GM12878 (cell line): ENCODE measurements at regions not wholly inside any gene's neighbourhood (a gene's known extent, or its start where the extent isn't known, plus 50 kb on each side); places are given as distances from the start of the nearest gene placed in this dataset.

Experiments used
- ATAC-seq: fragments of 200-7000 bp; cut with Tn5 transposase; 3 replicates; pipeline ENCODE4 v1.9.1; 2020; ENCODE audit warnings: mild to moderate bottlenecking, moderate library complexity
- BruUV-seq: library from RNA; stranded (reverse); fragments of 400-500 nt; replicated peaks from 2 replicates; lab custom pipeline; 2021; lab: Mats Ljungman, UMichigan
- CTCF ChIA-PET: fragments of 300-600 bp; sonication (Branson Sonifier 250); formaldehyde crosslinking; extraction: SDS; loops from one replicate; lab custom pipeline; 2021; ENCODE audit warnings: inconsistent platforms; lab: Yijun Ruan, JAX
- POLR2A ChIA-PET: fragments of 350-600 bp; formaldehyde crosslinking; extraction: SDS; loops from one replicate; lab custom pipeline; 2021; ENCODE audit warnings: inconsistent platforms; lab: Charles Lee
- RAD21 ChIA-PET: fragments of 300-600 bp; sonication (Branson Sonifier 250); formaldehyde crosslinking; loops from one replicate; lab custom pipeline; 2023; ENCODE audit warnings: antibody characterized with exemption; ENCODE audit not compliant: unreplicated experiment; lab: Charles Lee
- SMC1A ChIA-PET: fragments of 300-600 bp; sonication (Branson Sonifier 250); formaldehyde crosslinking; loops from one replicate; lab custom pipeline; 2023; ENCODE audit not compliant: unreplicated experiment, uncharacterized antibody; lab: Charles Lee
- DNase-seq: peaks from one replicate; pipeline ENCODE4 v3.0.0-alpha.2; 2011; ENCODE audit warnings: low read depth, low spot score
- FAIRE-seq: peaks from 3 replicates; lab custom pipeline; 2011; peaks lifted over from hg19 to GRCh38; lab: Jason Lieb, UNC
- H2AFZ ChIP-seq: 2 replicates; pipeline ENCODE4 v1.6.0; 2011; ENCODE audit warnings: low read depth, low read length, control low read depth; ENCODE audit not compliant: control insufficient read depth
- H3K27ac ChIP-seq: 2 replicates; pipeline ENCODE4 v1.5.1; 2011; ENCODE audit warnings: control low read depth; ENCODE audit not compliant: control insufficient read depth, insufficient read depth
- H3K27me3 ChIP-seq, 2 experiments: replicated peaks in 1 of 2; 2 replicates each; pipeline versions ENCODE4 v1.6.0 to v1.6.1; 2011; ENCODE audit warnings: low read length in 1 of 2; ENCODE audit not compliant: control insufficient read depth in 2 of 2, insufficient read depth in 2 of 2
- H3K36me3 ChIP-seq, 2 experiments: 2 replicates each; pipeline ENCODE4 v1.5.1; 2011; ENCODE audit warnings: low read length in 1 of 2; ENCODE audit not compliant: control insufficient read depth in 2 of 2, insufficient read depth in 2 of 2
- H3K4me1 ChIP-seq: 2 replicates; pipeline ENCODE4 v1.6.1; 2011; ENCODE audit warnings: mild to moderate bottlenecking, low read length, moderate library complexity, mixed read lengths; ENCODE audit not compliant: control insufficient read depth, insufficient read depth
- H3K4me2 ChIP-seq: 2 replicates; pipeline ENCODE4 v1.6.0; 2011; ENCODE audit warnings: control low read depth; ENCODE audit not compliant: control insufficient read depth, insufficient read depth
- H3K4me3 ChIP-seq: fragments of 200-600 bp; sonication (generic); 2 replicates; pipeline ENCODE4 v1.5.1; 2016
- H3K79me2 ChIP-seq: 2 replicates; pipeline ENCODE4 v1.6.0; 2011; ENCODE audit warnings: low read length; ENCODE audit not compliant: control insufficient read depth, insufficient read depth
- H3K9ac ChIP-seq: 2 replicates; pipeline ENCODE4 v1.8.0; 2011; ENCODE audit warnings: low read length, control low read depth, mixed read lengths; ENCODE audit not compliant: control insufficient read depth, insufficient read depth
- H3K9me3 ChIP-seq: replicated peaks from 3 replicates; pipeline ENCODE4 v1.5.1; 2011; ENCODE audit warnings: mild to moderate bottlenecking, low read length; ENCODE audit not compliant: control insufficient read depth, insufficient read depth
- H4K20me1 ChIP-seq: 2 replicates; pipeline ENCODE4 v1.6.0; 2011; ENCODE audit not compliant: control insufficient read depth, insufficient read depth
- EED ChIP-seq: sonication (generic); IDR thresholded peaks from 2 replicates; pipeline ENCODE4 v1.6.1; 2016; ENCODE audit warnings: antibody characterized with exemption, low read depth
- FOXM1 ChIP-seq: IDR thresholded peaks from 2 replicates; pipeline ENCODE4 v1.6.1; 2012; ENCODE audit warnings: low read depth, mild to moderate bottlenecking, inconsistent platforms, low read length, moderate library complexity
- MLLT1 ChIP-seq: fragments of 450-650 bp; IDR thresholded peaks from 2 replicates; pipeline ENCODE4 v1.6.1; 2016; ENCODE audit warnings: mild to moderate bottlenecking
- NR2F1 ChIP-seq: fragments of 450-650 bp; conservative IDR thresholded peaks from 2 replicates; pipeline ENCODE4 v1.6.1; 2017; ENCODE audit warnings: mild to moderate bottlenecking
- PAX8 ChIP-seq: fragments of 450-650 bp; IDR thresholded peaks from 2 replicates; pipeline ENCODE4 v1.6.1; 2017; ENCODE audit warnings: mild to moderate bottlenecking, moderate library complexity
- SPI1 ChIP-seq: IDR thresholded peaks from 2 replicates; pipeline ENCODE4 v1.6.1; 2011; ENCODE audit warnings: low read depth, mild to moderate bottlenecking, low read length, moderate library complexity, borderline replicate concordance; ENCODE audit not compliant: insufficient read depth
- SREBF1 ChIP-seq: IDR thresholded peaks from 2 replicates; pipeline ENCODE4 v1.6.1; 2012; ENCODE audit warnings: mild to moderate bottlenecking, low read length
- SUPT20H ChIP-seq: IDR thresholded peaks from 2 replicates; pipeline ENCODE4 v1.6.1; 2011; ENCODE audit warnings: low read depth, mild to moderate bottlenecking, low read length, moderate library complexity, borderline replicate concordance; ENCODE audit not compliant: control insufficient read depth
- TARDBP ChIP-seq: IDR thresholded peaks from 2 replicates; pipeline ENCODE4 v1.6.1; 2016; ENCODE audit warnings: borderline replicate concordance
- ZBED1 ChIP-seq: IDR thresholded peaks from 2 replicates; pipeline ENCODE4 v1.6.1; 2016; ENCODE audit warnings: borderline replicate concordance
- ZBTB4 ChIP-seq: fragments of 450-650 bp; formaldehyde crosslinking; IDR thresholded peaks from 2 replicates; pipeline ENCODE4 v1.4.0; 2022; ENCODE audit warnings: mild to moderate bottlenecking, moderate library complexity
- WGBS: methylation state at CpG from one replicate; pipeline ENCODE4 v1.1.6; 2016; ENCODE audit warnings: low lambda C conversion rate; ENCODE audit not compliant: insufficient replicate concordance, insufficient coverage; ENCODE audit errors: missing lambda C conversion rate; 5-methylcytosine and 5-hydroxymethylcytosine counted together
- in situ Hi-C: fragments of 300-500 bp; cut with MboI; formaldehyde crosslinking; loops from 9 replicates; pipeline ENCODE4 v1.14.3; 2018; ENCODE audit warnings: mixed read lengths
- intact Hi-C: fragments of 100-400 bp; cut with micrococcal nuclease; formaldehyde crosslinking; loops from one replicate; pipeline ENCODE4 v1.14.2; 2022; ENCODE audit not compliant: unreplicated experiment
- TF ChIP-seq, protein P1 (sequence below): fragments of 450-650 bp; IDR thresholded peaks from 2 replicates; pipeline ENCODE4 v1.6.1; 2016; ENCODE audit warnings: mild to moderate bottlenecking, moderate library complexity, borderline replicate concordance

DNA sequence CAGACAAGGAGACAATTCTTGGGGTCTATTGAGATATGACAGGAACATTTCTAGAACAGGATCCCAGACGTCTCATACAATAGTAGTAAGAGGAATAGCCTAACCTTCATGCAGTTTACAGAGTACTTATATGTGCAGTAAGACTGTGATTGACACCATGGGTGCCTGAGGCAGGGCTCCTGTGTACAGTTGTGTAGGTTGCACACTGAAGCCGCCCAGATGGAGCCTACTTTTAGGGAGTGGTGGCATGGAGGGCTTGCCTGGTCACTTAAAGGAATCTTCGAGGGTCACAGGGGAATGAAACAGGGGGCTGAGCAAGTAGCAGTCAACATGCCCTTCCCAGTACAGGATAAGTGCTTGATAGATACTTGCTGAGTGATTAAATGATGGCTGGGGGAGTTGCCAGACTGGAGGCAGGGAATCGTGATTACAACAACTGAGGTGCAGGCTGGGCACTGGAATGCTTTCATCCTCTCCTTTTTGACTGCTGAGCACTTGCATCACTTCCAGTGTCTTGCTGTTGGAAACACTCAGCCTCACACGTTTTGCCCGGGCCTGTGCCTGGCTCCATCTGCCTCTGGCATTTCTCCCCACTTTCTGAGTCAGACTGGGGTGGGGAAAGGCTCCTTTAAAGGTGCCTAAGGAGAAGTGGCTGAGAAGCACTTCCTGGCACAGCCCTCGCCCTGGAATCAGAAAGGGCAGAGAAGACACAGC is 71.0 kb downstream of the COPRS start (continued):
- TF ChIP-seq, protein P1, sequence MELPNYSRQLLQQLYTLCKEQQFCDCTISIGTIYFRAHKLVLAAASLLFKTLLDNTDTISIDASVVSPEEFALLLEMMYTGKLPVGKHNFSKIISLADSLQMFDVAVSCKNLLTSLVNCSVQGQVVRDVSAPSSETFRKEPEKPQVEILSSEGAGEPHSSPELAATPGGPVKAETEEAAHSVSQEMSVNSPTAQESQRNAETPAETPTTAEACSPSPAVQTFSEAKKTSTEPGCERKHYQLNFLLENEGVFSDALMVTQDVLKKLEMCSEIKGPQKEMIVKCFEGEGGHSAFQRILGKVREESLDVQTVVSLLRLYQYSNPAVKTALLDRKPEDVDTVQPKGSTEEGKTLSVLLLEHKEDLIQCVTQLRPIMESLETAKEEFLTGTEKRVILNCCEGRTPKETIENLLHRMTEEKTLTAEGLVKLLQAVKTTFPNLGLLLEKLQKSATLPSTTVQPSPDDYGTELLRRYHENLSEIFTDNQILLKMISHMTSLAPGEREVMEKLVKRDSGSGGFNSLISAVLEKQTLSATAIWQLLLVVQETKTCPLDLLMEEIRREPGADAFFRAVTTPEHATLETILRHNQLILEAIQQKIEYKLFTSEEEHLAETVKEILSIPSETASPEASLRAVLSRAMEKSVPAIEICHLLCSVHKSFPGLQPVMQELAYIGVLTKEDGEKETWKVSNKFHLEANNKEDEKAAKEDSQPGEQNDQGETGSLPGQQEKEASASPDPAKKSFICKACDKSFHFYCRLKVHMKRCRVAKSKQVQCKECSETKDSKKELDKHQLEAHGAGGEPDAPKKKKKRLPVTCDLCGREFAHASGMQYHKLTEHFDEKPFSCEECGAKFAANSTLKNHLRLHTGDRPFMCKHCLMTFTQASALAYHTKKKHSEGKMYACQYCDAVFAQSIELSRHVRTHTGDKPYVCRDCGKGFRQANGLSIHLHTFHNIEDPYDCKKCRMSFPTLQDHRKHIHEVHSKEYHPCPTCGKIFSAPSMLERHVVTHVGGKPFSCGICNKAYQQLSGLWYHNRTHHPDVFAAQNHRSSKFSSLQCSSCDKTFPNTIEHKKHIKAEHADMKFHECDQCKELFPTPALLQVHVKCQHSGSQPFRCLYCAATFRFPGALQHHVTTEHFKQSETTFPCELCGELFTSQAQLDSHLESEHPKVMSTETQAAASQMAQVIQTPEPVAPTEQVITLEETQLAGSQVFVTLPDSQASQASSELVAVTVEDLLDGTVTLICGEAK, result no peak

DNA sequence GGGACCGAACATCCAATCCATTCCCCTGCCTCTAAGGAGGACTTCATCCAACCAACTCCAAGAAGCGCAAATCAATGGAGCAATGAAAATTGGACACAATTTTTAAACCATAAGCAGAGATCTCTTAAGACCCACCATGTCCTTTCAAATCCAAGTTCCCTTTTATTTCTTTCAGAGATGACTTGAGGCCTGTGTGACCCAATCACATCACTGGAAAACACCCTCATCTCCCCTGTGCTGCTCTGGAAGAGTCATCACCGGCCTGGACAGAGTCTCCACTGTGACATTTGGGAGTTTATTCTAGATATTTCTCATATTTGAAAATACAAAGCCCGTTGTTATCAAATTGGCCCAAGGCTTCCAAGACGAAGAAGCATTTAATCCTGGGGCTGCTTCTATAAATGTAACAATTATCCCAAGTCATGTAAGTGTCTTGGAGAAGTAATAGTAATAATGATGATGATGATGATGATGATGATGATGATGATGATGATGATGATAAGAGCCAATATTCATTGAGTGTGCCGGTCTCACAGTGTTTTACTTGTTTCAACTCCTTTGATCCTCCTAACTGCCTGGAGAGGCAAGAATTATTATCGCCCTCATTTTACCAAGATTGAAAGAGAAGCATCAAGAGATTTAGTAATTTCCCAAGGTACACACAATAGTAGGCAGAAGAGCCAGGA is 72.1 kb downstream of the COPRS start:
- SMC1A ChIA-PET, result interaction anchor here (1.0 kb wide), 1 partner anchor 14 kb away, joined by 3 read pairs; no protein-coding TSS in a partner anchor
- Histone ChIP-seq H3K9me3 (no peaks in the 10 kb centered on the region), H3K9ac (no peak overlapping the region), H3K27me3 (no peaks in the 10 kb centered on the region), H4K20me1 (no peaks in the 10 kb centered on the region), H2AFZ (no peak overlapping the region), H3K4me1 (peaks cover 6% of the 10 kb centered on the region; the same call in 1 of the 2 replicates), H3K4me2 (no peak overlapping the region), H3K4me3 (no peak overlapping the region), H3K27ac (no peak overlapping the region), H3K79me2 (no peaks in the 10 kb centered on the region), H3K36me3 (no peaks in the 10 kb centered on the region)
- RAD21 ChIA-PET, result no interaction called here
- 26% methylated on average over 7 of the region's 7 CpGs for WGBS
- intact Hi-C loops (no loop called here), in situ Hi-C loops (no loop called here)
- DNase-seq (no peak), ATAC-seq (no peak), FAIRE-seq (no peak)
- POLR2A ChIA-PET, result no interaction called here
- TF ChIP-seq EED (no peak), FOXM1 (no peak), ZBTB4 (CRISPR knock-in tag) (no peak), ZBED1 (no peak), TARDBP (no peak), PAX8 (no peak), SPI1 (no peak), SUPT20H (no peak), SREBF1 (no peak), MLLT1 (no peak), NR2F1 (no peak)
- no TSS peak for BruUV-seq
- CTCF ChIA-PET, result no interaction called here
